PC-9 (cell line): ENCODE measurements at regions not wholly inside any gene's neighbourhood (a gene's known extent, or its start where the extent isn't known, plus 50 kb on each side); places are given as distances from the start of the nearest gene placed in this dataset.
"Not testable (repeated sequence)": the region's sequence is repeated elsewhere in the genome, so short reads cannot be mapped to it uniquely, and the experiment has no call there.

ENCODE experiments used
- CTCF ChIP-seq: fragments of 200-600 bp; sonication (generic); conservative IDR thresholded peaks from 2 replicates; pipeline ENCODE4 v1.6.1; 2017; ENCODE audit warnings: mixed run types, antibody characterized with exemption, mild to moderate bottlenecking, moderate library complexity
- EZH2 ChIP-seq: fragments of 200-600 bp; sonication (generic); IDR thresholded peaks from 2 replicates; pipeline ENCODE4 v1.8.0; 2017; ENCODE audit warnings: antibody characterized with exemption, low read depth

DNA sequence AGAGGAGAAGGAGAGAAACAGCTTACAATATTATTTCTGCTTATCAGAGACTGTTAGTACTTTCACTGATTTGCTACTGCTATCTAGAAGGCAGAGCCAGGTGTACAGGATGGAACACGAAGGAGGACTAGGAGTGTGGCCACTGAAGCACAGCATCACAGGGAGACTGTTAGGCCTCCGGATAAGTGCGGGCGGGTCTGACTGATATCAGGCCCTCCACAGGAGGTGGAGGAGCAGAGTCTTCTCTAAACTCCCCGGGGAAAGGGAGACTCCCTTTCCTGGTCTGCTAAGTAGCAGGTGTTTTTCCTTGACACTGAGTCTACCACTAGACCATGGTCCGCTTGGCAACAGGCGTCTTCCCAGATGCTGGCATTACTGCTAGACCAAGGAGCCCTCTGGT is 1065.2 kb downstream of the TMEM121 start:
- not testable (repeated sequence) for TF ChIP-seq CTCF, EZH2
